ENCODE measurements at regions not wholly inside any gene's neighbourhood (a gene's known extent, or its start where the extent isn't known, plus 50 kb on each side); places are given as distances from the start of the nearest gene placed in this dataset.

DNA sequence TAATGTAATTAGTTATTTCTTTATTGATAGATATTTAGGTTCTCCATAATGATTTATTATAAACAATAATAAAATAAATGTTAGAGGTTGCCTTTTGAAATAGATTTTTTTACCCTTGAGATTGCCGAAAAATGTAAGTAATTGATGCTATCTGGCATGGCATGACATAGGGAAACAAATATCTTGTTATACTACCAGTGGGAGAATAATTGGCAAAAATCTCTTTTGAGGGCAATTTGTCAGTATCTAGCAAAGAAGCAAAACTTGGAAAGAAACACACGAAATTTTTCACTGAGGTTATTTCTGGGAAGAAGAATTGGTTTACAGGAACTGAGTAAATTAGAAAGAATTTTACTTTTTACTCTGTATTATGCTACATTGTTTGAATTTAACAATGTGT lies 547.2 kb upstream of the SETBP1 start:
- no peaks in the 10 kb centered on the region for H3K27me3 Mint-ChIP-seq
- H3K36me3 Mint-ChIP-seq = no peaks in the 10 kb centered on the region
- no peak for DNase-seq
- no peak overlapping the region for H3K4me3 Mint-ChIP-seq
- no peaks in the 10 kb centered on the region for H3K9me3 Mint-ChIP-seq
- no peak overlapping the region for H3K27ac Mint-ChIP-seq
- no peaks in the 10 kb centered on the region for H3K4me1 Mint-ChIP-seq

DNA sequence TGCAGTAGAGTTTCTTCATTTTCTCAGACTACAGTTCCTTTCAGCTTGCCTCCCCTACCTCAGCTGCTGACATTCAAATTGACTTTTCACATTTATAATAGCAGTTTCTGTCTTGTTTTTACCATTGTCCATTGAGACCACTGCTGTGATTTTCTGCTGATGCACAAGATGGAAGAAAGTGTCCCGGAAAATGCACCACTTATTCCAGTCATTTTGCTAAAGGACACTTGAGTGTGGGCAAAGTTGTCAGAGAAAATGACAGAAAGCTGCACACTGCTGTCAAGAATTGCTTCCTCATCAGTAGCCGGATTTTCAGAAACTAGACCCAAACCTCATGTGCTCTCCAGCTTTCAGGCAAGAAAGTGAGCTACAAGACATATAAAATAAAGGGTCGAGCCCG lies 546.2 kb upstream of the SETBP1 start:
- H3K4me3 Mint-ChIP-seq = no peak overlapping the region
- no peak overlapping the region for H3K27ac Mint-ChIP-seq
- no peak for DNase-seq
- H3K27me3 Mint-ChIP-seq = no peaks in the 10 kb centered on the region
- H3K36me3 Mint-ChIP-seq = no peaks in the 10 kb centered on the region
- no peaks in the 10 kb centered on the region for H3K4me1 Mint-ChIP-seq
- H3K9me3 Mint-ChIP-seq = no peaks in the 10 kb centered on the region

DNA sequence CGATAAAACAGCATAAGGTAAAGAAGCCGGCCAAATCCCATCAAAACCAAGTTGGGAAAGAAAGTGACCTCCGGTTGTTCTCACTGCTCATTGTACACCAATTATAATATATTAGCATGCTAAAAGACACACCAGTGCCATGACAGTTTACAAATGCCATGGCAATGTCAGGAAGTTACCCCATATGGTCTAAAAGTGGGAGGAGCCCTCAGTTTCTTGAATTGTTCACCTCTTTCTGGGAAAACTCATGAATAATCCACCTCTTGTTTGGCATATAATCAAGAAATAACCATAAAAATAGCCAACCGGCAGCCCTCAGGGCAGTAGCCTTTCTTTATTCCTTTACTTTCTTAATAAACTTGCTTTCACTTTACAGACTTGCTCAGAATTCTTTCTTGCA lies 544.9 kb upstream of the SETBP1 start:
- Mint-ChIP-seq H3K27ac (no peak overlapping the region), H3K4me1 (no peaks in the 10 kb centered on the region), H3K36me3 (no peaks in the 10 kb centered on the region), H3K27me3 (no peaks in the 10 kb centered on the region), H3K9me3 (no peaks in the 10 kb centered on the region), H3K4me3 (no peak overlapping the region)
- DNase-seq = no peak

DNA sequence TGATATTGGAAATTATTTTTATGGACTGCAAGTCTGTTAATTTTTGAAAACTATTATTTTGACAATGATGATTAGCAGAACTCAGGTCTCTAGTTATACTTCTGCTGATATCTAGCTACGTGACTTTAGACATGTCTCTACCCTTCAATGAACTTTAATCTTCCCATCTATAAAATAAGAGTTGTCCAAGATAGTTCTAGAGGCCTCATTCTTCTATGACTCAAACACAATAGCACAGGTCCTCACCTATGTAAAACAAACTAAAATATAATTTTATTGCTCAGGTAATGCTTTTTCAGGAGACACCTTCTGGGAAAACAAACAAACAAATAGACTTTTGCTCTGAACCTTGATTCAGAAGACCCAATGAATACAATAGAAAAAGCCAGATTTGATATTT lies 544.4 kb upstream of the SETBP1 start:
- no peaks in the 10 kb centered on the region for H3K27me3 Mint-ChIP-seq
- H3K27ac Mint-ChIP-seq = no peak overlapping the region

DNA sequence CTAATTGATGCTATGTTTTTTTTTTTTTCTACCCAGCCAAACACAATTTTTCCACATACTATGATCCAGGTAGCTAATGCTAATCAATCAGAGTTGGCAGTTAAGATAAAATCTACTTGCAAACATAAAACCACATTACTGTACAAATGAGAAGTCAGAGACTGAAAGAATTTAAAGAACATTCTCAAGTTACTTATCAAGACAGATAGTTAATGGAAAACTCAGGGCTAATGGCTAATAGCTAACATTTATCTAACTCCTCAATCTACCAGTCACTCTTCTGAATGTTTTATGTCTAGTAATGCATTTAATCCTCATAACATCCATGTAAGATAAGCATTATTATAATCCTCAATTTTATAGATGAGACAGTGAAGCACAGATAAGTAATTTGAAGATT lies 537.6 kb upstream of the SETBP1 start:
- no peaks in the 10 kb centered on the region for H3K27me3 Mint-ChIP-seq
- H3K4me3 Mint-ChIP-seq = no peak overlapping the region
- no peaks in the 10 kb centered on the region for H3K36me3 Mint-ChIP-seq
- H3K27ac Mint-ChIP-seq = no peak overlapping the region
- H3K9me3 Mint-ChIP-seq = no peaks in the 10 kb centered on the region
- H3K4me1 Mint-ChIP-seq = no peaks in the 10 kb centered on the region
- DNase-seq = no peak

More for the DNA sequence above, 544.4 kb upstream of the SETBP1 start:
- no peak for DNase-seq
- no peaks in the 10 kb centered on the region for H3K9me3 Mint-ChIP-seq
- no peak overlapping the region for H3K4me3 Mint-ChIP-seq
- no peaks in the 10 kb centered on the region for H3K36me3 Mint-ChIP-seq
- H3K4me1 Mint-ChIP-seq = no peaks in the 10 kb centered on the region

DNA sequence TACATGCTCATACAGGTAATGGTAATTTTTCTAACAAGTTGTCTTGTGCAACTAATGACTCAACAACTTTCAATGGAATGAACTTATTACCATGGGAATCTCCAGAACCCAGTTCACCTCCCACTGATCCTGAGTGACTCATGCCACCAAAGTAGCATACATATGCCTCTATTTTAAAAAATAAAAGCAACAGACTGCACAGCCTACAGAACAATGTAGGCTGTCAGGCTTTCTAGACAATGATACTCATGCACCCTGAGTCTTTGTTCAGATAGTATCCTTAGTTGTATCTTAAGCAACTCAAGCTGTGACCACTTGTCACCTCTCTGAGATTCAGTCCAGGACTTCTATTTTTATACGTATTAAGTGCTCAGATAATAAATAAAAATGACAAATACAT lies 531.0 kb upstream of the SETBP1 start:
- no peaks in the 10 kb centered on the region for H3K36me3 Mint-ChIP-seq
- H3K9me3 Mint-ChIP-seq = no peaks in the 10 kb centered on the region
- no peaks in the 10 kb centered on the region for H3K4me1 Mint-ChIP-seq
- H3K4me3 Mint-ChIP-seq = no peak overlapping the region
- no peaks in the 10 kb centered on the region for H3K27me3 Mint-ChIP-seq
- DNase-seq = no peak
- H3K27ac Mint-ChIP-seq = no peak overlapping the region

DNA sequence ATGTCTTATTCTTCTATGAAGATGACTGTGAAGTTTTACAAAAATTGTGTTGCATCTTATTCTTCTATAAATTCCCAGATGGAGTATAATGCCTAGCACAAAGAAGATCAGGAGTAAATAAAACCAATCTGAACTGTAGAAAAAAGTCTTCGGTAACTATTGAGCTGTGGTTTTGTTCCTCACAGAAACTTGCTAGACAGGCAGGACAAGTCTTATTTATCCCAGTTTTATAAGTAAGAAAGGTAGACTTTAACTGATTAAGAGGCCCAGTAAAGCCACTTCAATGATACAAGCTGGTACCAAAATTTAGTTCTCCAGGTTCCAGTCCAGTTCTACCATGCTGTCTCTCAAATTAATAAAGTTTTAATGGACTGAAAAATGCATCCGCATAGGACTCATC lies 526.7 kb upstream of the SETBP1 start:
- Mint-ChIP-seq H3K4me1 (no peaks in the 10 kb centered on the region), H3K9me3 (no peaks in the 10 kb centered on the region), H3K27ac (no peak overlapping the region), H3K4me3 (no peak overlapping the region), H3K36me3 (no peaks in the 10 kb centered on the region), H3K27me3 (no peaks in the 10 kb centered on the region)
- no peak for DNase-seq

DNA sequence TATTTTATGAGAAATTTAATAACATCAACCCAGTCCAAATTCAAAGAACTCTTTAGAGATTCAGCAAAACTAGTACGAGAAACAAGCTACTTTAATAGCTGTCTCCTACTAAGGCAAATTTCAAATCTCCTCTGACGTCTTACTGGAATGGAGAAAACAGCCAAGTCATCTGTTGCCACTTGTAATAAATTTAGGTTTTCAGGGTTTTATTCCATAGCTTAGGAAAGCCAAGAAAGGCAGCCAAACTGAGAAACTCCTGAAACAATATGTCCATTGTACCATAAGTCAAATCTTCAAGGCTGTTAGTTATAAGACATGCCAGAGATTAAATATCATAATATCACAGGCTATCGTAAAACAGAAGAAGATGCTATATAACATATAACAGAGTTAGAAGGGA lies 524.6 kb upstream of the SETBP1 start:
- Mint-ChIP-seq H3K27ac (no peak overlapping the region), H3K27me3 (no peaks in the 10 kb centered on the region), H3K4me3 (no peak overlapping the region), H3K9me3 (no peaks in the 10 kb centered on the region), H3K36me3 (no peaks in the 10 kb centered on the region), H3K4me1 (no peaks in the 10 kb centered on the region)
- no peak for DNase-seq

DNA sequence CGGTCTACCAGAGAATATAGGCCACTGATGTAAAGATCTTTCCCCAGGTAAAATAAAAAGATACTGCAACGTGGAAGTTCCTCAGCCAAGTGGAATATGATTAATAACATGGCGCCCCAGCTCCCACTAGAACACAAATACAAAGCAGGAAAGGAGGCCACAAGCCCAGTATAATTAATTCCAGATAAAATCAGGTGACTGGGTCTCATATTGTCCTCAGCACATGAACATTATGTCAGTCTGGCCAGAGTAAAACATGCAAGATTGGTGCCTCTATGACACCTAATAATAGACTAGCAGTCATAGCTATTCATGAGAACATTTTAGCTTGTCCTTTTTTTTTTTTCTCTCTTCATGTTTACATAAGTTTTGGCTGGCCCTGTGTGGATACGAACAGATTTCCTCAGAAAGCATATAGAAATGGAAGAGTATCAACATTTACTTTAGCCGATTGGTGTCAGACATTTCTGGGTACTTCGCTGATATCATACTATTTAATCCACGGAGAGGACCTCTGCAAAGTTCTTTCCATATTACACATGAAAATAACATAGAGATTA lies 523.8 kb upstream of the SETBP1 start:
- no peak for DNase-seq
- H3K27ac Mint-ChIP-seq = no peak overlapping the region
- no peaks in the 10 kb centered on the region for H3K9me3 Mint-ChIP-seq
- no peak overlapping the region for H3K4me3 Mint-ChIP-seq
- no peaks in the 10 kb centered on the region for H3K36me3 Mint-ChIP-seq
- no peaks in the 10 kb centered on the region for H3K4me1 Mint-ChIP-seq
- no peaks in the 10 kb centered on the region for H3K27me3 Mint-ChIP-seq

DNA sequence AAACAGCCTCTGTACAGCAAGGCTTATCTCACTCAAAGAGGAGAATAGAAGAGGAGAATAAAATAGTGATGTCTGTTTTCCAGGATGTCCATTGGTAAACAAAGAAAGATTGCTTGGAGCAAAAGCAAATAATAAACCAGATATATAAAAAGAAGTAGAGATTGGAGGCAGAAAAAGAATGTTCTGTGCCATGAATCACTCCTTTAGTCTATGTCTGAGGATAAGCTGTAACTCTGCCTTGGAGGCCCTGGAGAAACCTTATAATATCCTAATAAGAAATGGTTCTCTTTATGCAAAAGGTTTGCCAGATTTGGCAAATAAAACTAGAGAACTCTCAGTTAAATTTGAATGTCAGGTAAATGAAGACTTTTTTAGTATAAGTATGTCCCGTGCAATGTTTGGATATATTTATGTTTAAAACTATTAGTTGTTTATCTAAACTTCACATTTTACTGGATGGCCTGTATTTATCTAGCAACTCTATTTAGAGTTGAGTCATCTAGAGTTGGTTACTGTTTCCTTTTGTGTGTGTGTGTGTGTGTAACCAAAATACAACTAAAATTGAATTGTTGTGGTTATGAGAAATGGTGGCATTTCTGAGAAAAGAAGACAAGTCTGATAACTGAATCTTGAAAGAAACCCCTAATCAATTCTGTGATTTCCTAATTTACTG lies 510.3 kb upstream of the SETBP1 start:
- DNase-seq = no peak
- no peaks in the 10 kb centered on the region for H3K4me1 Mint-ChIP-seq
- no peak overlapping the region for H3K4me3 Mint-ChIP-seq
- no peak overlapping the region for H3K27ac Mint-ChIP-seq
- H3K9me3 Mint-ChIP-seq = no peaks in the 10 kb centered on the region
- no peaks in the 10 kb centered on the region for H3K36me3 Mint-ChIP-seq
- H3K27me3 Mint-ChIP-seq = peaks cover 3% of the 10 kb centered on the region

DNA sequence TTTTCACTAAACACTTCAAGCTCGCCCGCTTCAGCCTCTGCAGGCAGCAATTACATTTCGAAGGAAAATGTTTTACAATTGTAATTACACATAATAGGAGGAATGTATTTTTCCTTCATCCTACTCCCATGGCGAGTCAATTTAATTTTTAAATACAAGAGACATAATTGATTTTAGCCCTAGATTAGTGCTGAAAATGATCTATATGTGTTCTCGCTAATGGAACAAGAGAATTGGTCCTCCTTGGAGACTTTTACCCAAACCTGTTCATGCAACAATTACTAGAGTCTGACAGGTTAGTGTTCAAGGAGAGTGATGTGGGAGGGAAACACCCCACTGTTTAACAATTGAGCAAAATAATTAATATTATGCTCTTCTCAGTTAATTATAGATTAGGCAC lies 509.4 kb upstream of the SETBP1 start:
- no peak overlapping the region for H3K27ac Mint-ChIP-seq
- no peaks in the 10 kb centered on the region for H3K4me1 Mint-ChIP-seq
- peaks cover 3% of the 10 kb centered on the region for H3K27me3 Mint-ChIP-seq
- no peak overlapping the region for H3K4me3 Mint-ChIP-seq
- no peaks in the 10 kb centered on the region for H3K9me3 Mint-ChIP-seq
- H3K36me3 Mint-ChIP-seq = no peaks in the 10 kb centered on the region
- DNase-seq = no peak

DNA sequence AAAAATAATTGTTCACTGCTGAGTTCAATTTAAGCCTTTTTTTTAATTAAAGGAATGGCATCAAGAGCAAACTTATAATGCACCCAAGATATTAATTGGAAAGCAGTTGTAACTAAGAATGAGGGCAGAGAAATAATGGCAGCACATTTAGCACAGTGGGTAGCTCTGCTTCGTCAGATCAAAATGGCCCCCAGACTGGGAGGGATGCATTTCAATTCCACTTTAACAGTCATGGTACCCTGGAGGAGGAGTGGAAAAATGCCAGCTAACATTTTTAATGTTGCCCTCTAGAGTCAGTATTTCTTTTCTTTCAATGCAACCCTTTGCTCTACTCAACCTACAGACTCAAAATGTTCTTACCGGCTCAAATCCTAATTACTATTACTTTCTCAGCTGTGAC lies 504.8 kb upstream of the SETBP1 start:
- H3K9me3 Mint-ChIP-seq = no peaks in the 10 kb centered on the region
- no peaks in the 10 kb centered on the region for H3K4me1 Mint-ChIP-seq

DNA sequence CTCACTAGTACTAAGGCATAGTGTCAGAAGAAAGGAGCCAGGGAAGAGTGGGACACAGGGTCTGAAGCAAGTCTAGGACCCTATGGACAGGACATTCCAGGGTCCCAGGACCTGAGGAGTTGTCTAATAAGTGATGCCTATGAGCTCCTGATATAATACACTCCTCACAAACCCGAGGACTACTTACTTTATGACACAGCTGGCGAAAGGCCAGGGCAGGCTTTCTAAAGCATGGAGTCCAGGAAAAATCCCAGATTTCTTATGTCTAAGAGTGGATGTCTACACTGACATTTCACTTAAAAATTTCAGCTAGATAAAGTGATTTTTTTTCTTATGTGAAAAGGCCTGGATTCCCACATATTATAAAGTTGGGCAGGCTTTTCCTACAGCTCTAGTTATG lies 502.2 kb upstream of the SETBP1 start:
- no peaks in the 10 kb centered on the region for H3K36me3 Mint-ChIP-seq
- H3K9me3 Mint-ChIP-seq = no peaks in the 10 kb centered on the region
- no peak overlapping the region for H3K27ac Mint-ChIP-seq
- H3K27me3 Mint-ChIP-seq = no peaks in the 10 kb centered on the region
- DNase-seq = no peak
- H3K4me3 Mint-ChIP-seq = no peak overlapping the region
- no peaks in the 10 kb centered on the region for H3K4me1 Mint-ChIP-seq

More for the DNA sequence above, 504.8 kb upstream of the SETBP1 start:
- H3K36me3 Mint-ChIP-seq = no peaks in the 10 kb centered on the region
- no peak overlapping the region for H3K27ac Mint-ChIP-seq
- H3K27me3 Mint-ChIP-seq = no peaks in the 10 kb centered on the region
- DNase-seq = no peak
- H3K4me3 Mint-ChIP-seq = no peak overlapping the region

DNA sequence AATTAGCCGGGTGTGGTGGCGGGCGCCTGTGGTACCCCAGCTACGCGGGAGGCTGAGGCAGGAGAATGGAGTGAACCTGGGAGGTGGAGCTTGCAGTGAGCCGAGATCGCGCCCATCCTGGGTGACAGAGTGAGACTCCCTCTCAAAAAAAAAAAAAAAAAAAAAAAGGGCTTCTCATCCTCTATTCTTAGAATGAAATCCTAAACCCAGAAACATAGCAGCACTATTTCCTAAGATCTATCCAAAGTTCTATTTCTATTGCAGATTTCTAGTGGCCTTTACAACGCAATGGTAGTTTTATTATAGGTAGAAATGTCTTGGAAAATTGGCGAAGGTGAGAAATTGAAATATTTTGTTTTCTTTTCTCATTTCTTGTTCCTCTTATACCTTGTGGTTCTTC lies 501.0 kb upstream of the SETBP1 start:
- H3K4me1 Mint-ChIP-seq = no peaks in the 10 kb centered on the region
- no peaks in the 10 kb centered on the region for H3K9me3 Mint-ChIP-seq
- no peaks in the 10 kb centered on the region for H3K27me3 Mint-ChIP-seq
- DNase-seq = no peak
- no peaks in the 10 kb centered on the region for H3K36me3 Mint-ChIP-seq
- no peak overlapping the region for H3K27ac Mint-ChIP-seq
- no peak overlapping the region for H3K4me3 Mint-ChIP-seq

DNA sequence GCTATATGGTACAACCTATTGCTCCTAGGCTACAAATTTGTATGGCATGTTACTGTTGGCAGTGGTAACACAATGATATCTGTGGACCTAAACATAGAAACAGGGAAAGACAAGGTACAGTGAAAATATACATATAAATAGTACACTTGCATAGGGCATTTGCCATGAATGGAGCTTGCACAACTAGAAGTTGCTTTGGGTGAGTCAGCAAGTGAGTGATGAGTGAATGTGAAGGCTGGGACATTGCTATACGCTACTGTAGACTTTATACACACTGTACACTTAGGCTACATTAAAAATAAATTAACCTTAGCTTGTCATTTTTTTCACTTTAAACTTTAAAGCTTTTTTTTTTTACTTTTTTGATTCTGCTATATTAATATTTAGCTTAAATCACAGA lies 500.0 kb upstream of the SETBP1 start:
- H3K4me1 Mint-ChIP-seq = no peaks in the 10 kb centered on the region
- H3K36me3 Mint-ChIP-seq = no peaks in the 10 kb centered on the region
- H3K9me3 Mint-ChIP-seq = no peaks in the 10 kb centered on the region
- no peak overlapping the region for H3K4me3 Mint-ChIP-seq
- no peak overlapping the region for H3K27ac Mint-ChIP-seq
- H3K27me3 Mint-ChIP-seq = no peaks in the 10 kb centered on the region
- no peak for DNase-seq

DNA sequence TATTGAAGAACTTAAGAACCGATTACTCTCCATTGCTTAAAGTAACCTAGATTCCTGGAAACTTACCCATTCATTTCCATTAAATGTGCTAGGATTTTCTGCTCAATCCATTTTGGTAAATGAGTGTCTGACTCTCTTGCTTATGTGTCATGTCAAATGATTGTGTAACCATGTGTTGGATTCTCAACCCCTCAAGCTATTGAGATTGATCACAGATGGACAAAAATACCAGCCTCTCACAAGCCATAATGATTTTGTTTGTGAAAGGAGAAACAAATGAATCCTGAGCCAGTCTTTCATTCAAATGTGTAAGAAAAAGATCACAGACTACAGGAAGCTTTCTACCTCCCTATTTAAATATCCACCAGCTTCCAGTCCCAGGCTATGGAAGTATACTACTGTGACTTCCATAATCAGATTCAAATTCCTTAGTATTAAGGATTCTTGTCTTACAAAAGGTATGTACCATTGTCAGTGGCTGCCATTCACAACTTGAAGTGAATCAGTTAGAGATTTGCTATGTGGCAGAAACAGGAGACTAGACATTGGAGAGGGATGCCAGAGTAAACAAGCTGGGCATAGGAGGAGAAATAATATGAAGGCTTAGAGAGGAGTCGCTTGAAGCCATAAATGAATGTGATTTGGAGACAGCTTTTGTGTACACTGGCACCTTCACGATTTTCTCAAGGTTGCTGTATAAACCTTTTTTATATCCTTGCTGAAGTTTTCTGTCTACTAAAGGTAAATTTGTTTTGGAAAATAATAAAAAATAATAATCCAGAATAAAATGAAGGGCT lies 498.5 kb upstream of the SETBP1 start:
- H3K9me3 Mint-ChIP-seq = no peaks in the 10 kb centered on the region
- no peaks in the 10 kb centered on the region for H3K27me3 Mint-ChIP-seq
- H3K4me1 Mint-ChIP-seq = no peaks in the 10 kb centered on the region
- H3K27ac Mint-ChIP-seq = no peak overlapping the region
- no peak for DNase-seq
- H3K36me3 Mint-ChIP-seq = no peaks in the 10 kb centered on the region
- H3K4me3 Mint-ChIP-seq = no peak overlapping the region
